Stimulated activated CD4-positive, alpha-beta T cell treated with anti-CD3 and anti-CD28 coated beads, Interleukin-1b, Interleukin-23, amount 100 ng/mL, for 4 hours (primary cell): ENCODE measurements at regions not wholly inside any gene's neighbourhood (a gene's known extent, or its start where the extent isn't known, plus 50 kb on each side); places are given as distances from the start of the nearest gene placed in this dataset.

Experiments used
- DNase-seq, 2 donors: peaks; one replicate each; pipeline ENCODE4 v3.0.0-alpha.2; 2020; ENCODE audit warnings: low read depth in 2 of 2

- DNase-seq: no peak
These were observed 53.4 kb upstream of the PRKACB start for GRCh38 chr1:84090447-84091245.

GRCh38 chr1:84089867-84090266 is 54.2 kb upstream of the PRKACB start:
- no peak for DNase-seq

- DNase-seq: no peak
These were observed 54.6 kb upstream of the PRKACB start for GRCh38 chr1:84089465-84089864.

- no peak for DNase-seq
These were observed 57.5 kb upstream of the PRKACB start for GRCh38 chr1:84086616-84087015.

- no peak for DNase-seq
These were observed 57.9 kb upstream of the PRKACB start for GRCh38 chr1:84086189-84086588.

- DNase-seq: no peak
These were observed 60.8 kb upstream of the PRKACB start for GRCh38 chr1:84083307-84083706.

- no peak for DNase-seq
These were observed 65.2 kb upstream of the PRKACB start for GRCh38 chr1:84078842-84079202.

GRCh38 chr1:84078108-84078841 is 65.8 kb upstream of the PRKACB start:
- no peak for DNase-seq

- DNase-seq: peak; percentile 48 to 70
These were observed 66.5 kb upstream of the PRKACB start for GRCh38 chr1:84077476-84078107.

GRCh38 chr1:84073266-84073665 is 70.8 kb upstream of the PRKACB start:
- DNase-seq: no peak

- no peak for DNase-seq
These were observed 70.4 kb upstream of the TTLL7 start for GRCh38 chr1:84069236-84069845.

- DNase-seq: no peak
These were observed 63.6 kb upstream of the TTLL7 start for GRCh38 chr1:84062496-84062895.

GRCh38 chr1:84061336-84061735 is 62.4 kb upstream of the TTLL7 start:
- DNase-seq: no peak

GRCh38 chr1:84060781-84061180 is 61.8 kb upstream of the TTLL7 start:
- DNase-seq: no peak

GRCh38 chr1:84048820-84049219 is 49.9 kb upstream of the TTLL7 start:
- DNase-seq: no peak
